Epithelial cell of esophagus (primary cell): ENCODE measurements at regions not wholly inside any gene's neighbourhood (a gene's known extent, or its start where the extent isn't known, plus 50 kb on each side); places are given as distances from the start of the nearest gene placed in this dataset.

Experiments
- DNase-seq: peaks from one replicate; pipeline ENCODE4 v3.0.0; 2010; ENCODE audit warnings: low read depth
- H3K4me3 ChIP-seq: 2 replicates; pipeline ENCODE4 v1.5.1; 2011; ENCODE audit warnings: mild to moderate bottlenecking, low read length, control low read depth
- CTCF ChIP-seq: IDR thresholded peaks from 2 replicates; pipeline ENCODE4 v1.5.1; 2011; ENCODE audit warnings: low read depth, mild to moderate bottlenecking, low read length, control low read depth, inconsistent platforms; ENCODE audit not compliant: insufficient read depth; ENCODE audit errors: missing control alignments

- no peak for TF ChIP-seq CTCF
- no peak overlapping the region for H3K4me3 ChIP-seq
- DNase-seq: no peak
Observed at GRCh38 chr20:60792941-60793340, 459.1 kb upstream of the CDH4 start.

GRCh38 chr20:60794674-60795073 lies 457.4 kb upstream of the CDH4 start:
- TF ChIP-seq CTCF: no peak
- no peak for DNase-seq
- H3K4me3 ChIP-seq: no peak overlapping the region

GRCh38 chr20:60795651-60796050 lies 456.4 kb upstream of the CDH4 start:
- no peak for DNase-seq
- H3K4me3 ChIP-seq: no peak overlapping the region
- no peak for TF ChIP-seq CTCF

GRCh38 chr20:60800185-60800584 lies 451.9 kb upstream of the CDH4 start:
- TF ChIP-seq CTCF: no peak
- no peak for DNase-seq
- H3K4me3 ChIP-seq: no peak overlapping the region

GRCh38 chr20:60802676-60803075 lies 449.4 kb upstream of the CDH4 start:
- TF ChIP-seq CTCF: no peak
- DNase-seq: no peak
- H3K4me3 ChIP-seq: no peak overlapping the region

GRCh38 chr20:60803335-60804055 lies 448.6 kb upstream of the CDH4 start:
- no peak overlapping the region for H3K4me3 ChIP-seq
- TF ChIP-seq CTCF: no peak
- DNase-seq: no peak
